ENCODE measurements at regions not wholly inside any gene's neighbourhood (a gene's known extent, or its start where the extent isn't known, plus 50 kb on each side); places are given as distances from the start of the nearest gene placed in this dataset.

- TF ChIP-seq CREB1 (IDR thresholded peaks at IDR 0.05; ENCODE audit: low read depth) (no peak), REST (IDR thresholded peaks at IDR 0.05; ENCODE audit: low read depth) (no peak), TCF12 (IDR thresholded peaks at IDR 0.05; ENCODE audit: low read depth) (no peak), CEBPB (IDR thresholded peaks at IDR 0.05) (no peak), RAD21 (IDR thresholded peaks at IDR 0.05; ENCODE audit: low read depth) (no peak), MAX (IDR thresholded peaks at IDR 0.05) (no peak), YY1 (IDR thresholded peaks at IDR 0.05; ENCODE audit: low read depth) (no peak), FOXM1 (IDR thresholded peaks at IDR 0.05; ENCODE audit: borderline replicate concordance, low read depth) (no peak), TAF1 (IDR thresholded peaks at IDR 0.05; ENCODE audit: low read depth) (no peak), EP300 (IDR thresholded peaks at IDR 0.05; ENCODE audit: borderline replicate concordance) (no peak), USF1 (IDR thresholded peaks at IDR 0.05) (no peak), EGR1 (IDR thresholded peaks at IDR 0.05) (no peak)
These were observed 324.1 kb downstream of the AGTPBP1 start for GRCh38 chr9:85417674-85418073.

All from Ishikawa (cell line).